ENCODE measurements at regions not wholly inside any gene's neighbourhood (a gene's known extent, or its start where the extent isn't known, plus 50 kb on each side); places are given as distances from the start of the nearest gene placed in this dataset.

GRCh38 chr5:167485061-167485774 lies 806.2 kb upstream of the WWC1 start:
- H3K9me3 Mint-ChIP-seq = peaks cover 0 to 13% (median 0%) of the 10 kb centered on the region in 3 donors
- H3K4me1 Mint-ChIP-seq = no peaks in the 10 kb centered on the region
- no peak overlapping the region for H3K27ac Mint-ChIP-seq
- H3K27me3 Mint-ChIP-seq = no peaks in the 10 kb centered on the region
- no peaks in the 10 kb centered on the region for H3K36me3 Mint-ChIP-seq
- H3K4me3 Mint-ChIP-seq = no peak overlapping the region

GRCh38 chr5:167488371-167488770 lies 803.1 kb upstream of the WWC1 start:
- Mint-ChIP-seq H3K27ac (no peak overlapping the region), H3K36me3 (no peaks in the 10 kb centered on the region), H3K4me3 (no peak overlapping the region), H3K4me1 (no peaks in the 10 kb centered on the region), H3K9me3 (peaks cover under 1 to 16% (median 3%) of the 10 kb centered on the region in 3 donors), H3K27me3 (no peaks in the 10 kb centered on the region)

- no peaks in the 10 kb centered on the region for H3K4me1 Mint-ChIP-seq
- peaks cover 3 to 21% (median 4%) of the 10 kb centered on the region in 3 donors for H3K9me3 Mint-ChIP-seq
- H3K27ac Mint-ChIP-seq = no peak overlapping the region
- no peak overlapping the region for H3K4me3 Mint-ChIP-seq
- no peaks in the 10 kb centered on the region for H3K36me3 Mint-ChIP-seq
- H3K27me3 Mint-ChIP-seq = no peaks in the 10 kb centered on the region
Observed at GRCh38 chr5:167489202-167489601, 802.2 kb upstream of the WWC1 start.

- H3K27me3 Mint-ChIP-seq = no peaks in the 10 kb centered on the region
- no peaks in the 10 kb centered on the region for H3K36me3 Mint-ChIP-seq
- H3K4me3 Mint-ChIP-seq = no peak overlapping the region
- no peak overlapping the region for H3K27ac Mint-ChIP-seq
- H3K4me1 Mint-ChIP-seq = no peaks in the 10 kb centered on the region
- H3K9me3 Mint-ChIP-seq = peaks cover 4 to 8% (median 7%) of the 10 kb centered on the region in 3 donors
Observed at GRCh38 chr5:167503926-167504720, 787.3 kb upstream of the WWC1 start.

- H3K27me3 Mint-ChIP-seq = no peaks in the 10 kb centered on the region
- no peaks in the 10 kb centered on the region for H3K4me1 Mint-ChIP-seq
- no peak overlapping the region for H3K4me3 Mint-ChIP-seq
- H3K36me3 Mint-ChIP-seq = no peaks in the 10 kb centered on the region
- H3K9me3 Mint-ChIP-seq = peaks cover 0 to 4% (median 0%) of the 10 kb centered on the region in 3 donors
- no peak overlapping the region for H3K27ac Mint-ChIP-seq
Observed at GRCh38 chr5:167507463-167508233, 783.8 kb upstream of the WWC1 start.

- H3K4me3 Mint-ChIP-seq = no peak overlapping the region
- peaks cover 0 to 8% (median 2%) of the 10 kb centered on the region in 3 donors for H3K9me3 Mint-ChIP-seq
- H3K27ac Mint-ChIP-seq = no peak overlapping the region
- H3K36me3 Mint-ChIP-seq = no peaks in the 10 kb centered on the region
- no peaks in the 10 kb centered on the region for H3K27me3 Mint-ChIP-seq
- no peaks in the 10 kb centered on the region for H3K4me1 Mint-ChIP-seq
Observed at GRCh38 chr5:167509076-167509475, 782.4 kb upstream of the WWC1 start.

GRCh38 chr5:167511276-167511675 lies 780.2 kb upstream of the WWC1 start:
- Mint-ChIP-seq H3K9me3 (peaks cover 0 to 4% (median 2%) of the 10 kb centered on the region in 3 donors), H3K4me1 (no peaks in the 10 kb centered on the region), H3K36me3 (no peaks in the 10 kb centered on the region), H3K4me3 (no peak overlapping the region), H3K27ac (no peak overlapping the region), H3K27me3 (no peaks in the 10 kb centered on the region)

- no peaks in the 10 kb centered on the region for H3K4me1 Mint-ChIP-seq
- no peak overlapping the region for H3K27ac Mint-ChIP-seq
- no peaks in the 10 kb centered on the region for H3K36me3 Mint-ChIP-seq
- no peaks in the 10 kb centered on the region for H3K27me3 Mint-ChIP-seq
- no peak overlapping the region for H3K4me3 Mint-ChIP-seq
- peaks cover 2 to 4% (median 4%) of the 10 kb centered on the region in 3 donors for H3K9me3 Mint-ChIP-seq
Observed at GRCh38 chr5:167512111-167512510, 779.3 kb upstream of the WWC1 start.

GRCh38 chr5:167513381-167513780 lies 778.1 kb upstream of the WWC1 start:
- Mint-ChIP-seq H3K9me3 (peaks cover 2 to 4% (median 4%) of the 10 kb centered on the region in 3 donors), H3K36me3 (no peaks in the 10 kb centered on the region), H3K27me3 (no peaks in the 10 kb centered on the region), H3K4me1 (no peaks in the 10 kb centered on the region), H3K27ac (no peak overlapping the region), H3K4me3 (no peak overlapping the region)

GRCh38 chr5:167514461-167514860 lies 777.0 kb upstream of the WWC1 start:
- Mint-ChIP-seq H3K4me1 (no peaks in the 10 kb centered on the region), H3K27ac (no peak overlapping the region), H3K4me3 (no peak overlapping the region), H3K36me3 (no peaks in the 10 kb centered on the region), H3K27me3 (no peaks in the 10 kb centered on the region), H3K9me3 (peaks cover 2 to 6% (median 4%) of the 10 kb centered on the region in 3 donors)

- Mint-ChIP-seq H3K4me1 (no peaks in the 10 kb centered on the region), H3K27ac (no peak overlapping the region), H3K4me3 (no peak overlapping the region), H3K9me3 (peaks cover 3 to 9% (median 7%) of the 10 kb centered on the region in 3 donors), H3K27me3 (no peaks in the 10 kb centered on the region), H3K36me3 (no peaks in the 10 kb centered on the region)
Observed at GRCh38 chr5:167525004-167525403, 766.4 kb upstream of the WWC1 start.

- Mint-ChIP-seq H3K4me3 (no peak overlapping the region), H3K4me1 (no peaks in the 10 kb centered on the region), H3K36me3 (no peaks in the 10 kb centered on the region), H3K9me3 (peaks cover 0 to 5% (median 5%) of the 10 kb centered on the region in 3 donors), H3K27me3 (no peaks in the 10 kb centered on the region), H3K27ac (no peak overlapping the region)
Observed at GRCh38 chr5:167528651-167529050, 762.8 kb upstream of the WWC1 start.

GRCh38 chr5:167530548-167530947 lies 760.9 kb upstream of the WWC1 start:
- Mint-ChIP-seq H3K27ac (no peak overlapping the region), H3K4me3 (no peak overlapping the region), H3K36me3 (no peaks in the 10 kb centered on the region), H3K9me3 (peaks cover 0 to 10% (median 5%) of the 10 kb centered on the region in 3 donors), H3K4me1 (no peaks in the 10 kb centered on the region), H3K27me3 (no peaks in the 10 kb centered on the region)

GRCh38 chr5:167533814-167534795 lies 757.3 kb upstream of the WWC1 start:
- no peak overlapping the region for H3K4me3 Mint-ChIP-seq
- H3K36me3 Mint-ChIP-seq = no peaks in the 10 kb centered on the region
- no peak overlapping the region for H3K27ac Mint-ChIP-seq
- peaks cover 0 to 12% (median 5%) of the 10 kb centered on the region in 3 donors for H3K9me3 Mint-ChIP-seq
- no peaks in the 10 kb centered on the region for H3K27me3 Mint-ChIP-seq
- H3K4me1 Mint-ChIP-seq = no peaks in the 10 kb centered on the region

Measured in IgD-negative memory B cell (primary cell).